MM.1S (cell line): ENCODE measurements at regions not wholly inside any gene's neighbourhood (a gene's known extent, or its start where the extent isn't known, plus 50 kb on each side); places are given as distances from the start of the nearest gene placed in this dataset.

Experiments
- CTCF ChIP-seq: fragments of 300-600 bp; sonication (generic); IDR thresholded peaks from 2 replicates; pipeline ENCODE4 v1.5.1; 2016; ENCODE audit warnings: antibody characterized with exemption, low read length, mixed read lengths
- EZH2 ChIP-seq: fragments of 300-600 bp; sonication (generic); optimal IDR thresholded peaks from 2 replicates; pipeline ENCODE3; 2017; ENCODE audit warnings: low read depth, mild to moderate bottlenecking, antibody characterized with exemption, low read length, mixed read lengths
- EZH2phosphoT487 ChIP-seq: fragments of 300-600 bp; sonication (generic); IDR thresholded peaks from 2 replicates; pipeline ENCODE4 v1.6.1; 2018; ENCODE audit warnings: antibody characterized with exemption, low read length

- TF ChIP-seq EZH2, result no peak
- TF ChIP-seq CTCF, result no peak
- no peak for TF ChIP-seq EZH2phosphoT487
These were observed 141.7 kb downstream of the GPAT3 start for GRCh38 chr4:83677656-83678055.
